ENCODE measurements at regions not wholly inside any gene's neighbourhood (a gene's known extent, or its start where the extent isn't known, plus 50 kb on each side); places are given as distances from the start of the nearest gene placed in this dataset.

- TF ChIP-seq POLR2AphosphoS5 (IDR thresholded peaks at IDR 0.05; ENCODE audit: low read depth, low read length) (no peak), CTCF (IDR thresholded peaks at IDR 0.05) (no peak), REST (IDR thresholded peaks at IDR 0.05; ENCODE audit: insufficient read depth in 1 of 2, low read depth in 2 of 2, low read length in 1 of 2) (no peak)
Measured at GRCh38 chr11:131290185-131290584, 80.2 kb upstream of the NTM start.
